HUES48 (cell line): ENCODE measurements at regions not wholly inside any gene's neighbourhood (a gene's known extent, or its start where the extent isn't known, plus 50 kb on each side); places are given as distances from the start of the nearest gene placed in this dataset.

Experiments used
- H3K27ac ChIP-seq: one replicate; pipeline ENCODE4 v1.7.0; 2013; ENCODE audit warnings: low read depth, low read length, inconsistent platforms
- H3K27me3 ChIP-seq: 2 replicates; pipeline ENCODE4 v1.6.1; 2013; ENCODE audit warnings: mild to moderate bottlenecking, low read length; ENCODE audit not compliant: control insufficient read depth, insufficient read depth
- H3K36me3 ChIP-seq: 2 replicates; pipeline ENCODE4 v1.6.1; 2013; ENCODE audit warnings: low read length; ENCODE audit not compliant: control insufficient read depth, insufficient read depth
- H3K4me1 ChIP-seq: 2 replicates; pipeline ENCODE4 v1.6.1; 2013; ENCODE audit warnings: mild to moderate bottlenecking, low read length; ENCODE audit not compliant: control insufficient read depth, insufficient read depth
- H3K4me3 ChIP-seq: 2 replicates; pipeline ENCODE4 v1.5.1; 2013; ENCODE audit warnings: mild to moderate bottlenecking, low read depth, low read length
- H3K9ac ChIP-seq: 2 replicates; pipeline ENCODE4 v1.6.1; 2013; ENCODE audit warnings: mild to moderate bottlenecking, low read depth, low read length, moderate library complexity
- H3K9me3 ChIP-seq: 2 replicates; pipeline ENCODE4 v1.6.1; 2013; ENCODE audit warnings: low read length; ENCODE audit not compliant: control insufficient read depth, insufficient read depth

GRCh38 chr11:37390576-37391083 lies 792.6 kb upstream of the RAG2 start:
- H3K9ac ChIP-seq, result no peak overlapping the region
- no peak overlapping the region for H3K27ac ChIP-seq
- H3K9me3 ChIP-seq, result peaks cover 26% of the 10 kb centered on the region
- H3K4me1 ChIP-seq, result no peaks in the 10 kb centered on the region
- H3K36me3 ChIP-seq, result no peaks in the 10 kb centered on the region
- H3K4me3 ChIP-seq, result no peak overlapping the region
- H3K27me3 ChIP-seq, result no peaks in the 10 kb centered on the region

- Histone ChIP-seq H3K36me3 (no peaks in the 10 kb centered on the region), H3K27me3 (no peaks in the 10 kb centered on the region), H3K9me3 (peaks cover 10% of the 10 kb centered on the region; the same call in 1 of the 2 replicates), H3K4me3 (no peak overlapping the region), H3K4me1 (no peaks in the 10 kb centered on the region), H3K9ac (no peak overlapping the region), H3K27ac (no peak overlapping the region)
Measured at GRCh38 chr11:37378958-37379357, 780.9 kb upstream of the RAG2 start.

GRCh38 chr11:37372667-37373066 lies 774.6 kb upstream of the RAG2 start:
- peaks cover 10% of the 10 kb centered on the region; the same call in 1 of the 2 replicates for H3K9me3 ChIP-seq
- no peak overlapping the region for H3K4me3 ChIP-seq
- H3K9ac ChIP-seq, result no peak overlapping the region
- no peaks in the 10 kb centered on the region for H3K4me1 ChIP-seq
- H3K36me3 ChIP-seq, result no peaks in the 10 kb centered on the region
- no peak overlapping the region for H3K27ac ChIP-seq
- H3K27me3 ChIP-seq, result no peaks in the 10 kb centered on the region

- no peaks in the 10 kb centered on the region for H3K36me3 ChIP-seq
- H3K4me1 ChIP-seq, result no peaks in the 10 kb centered on the region
- H3K27me3 ChIP-seq, result no peaks in the 10 kb centered on the region
- H3K4me3 ChIP-seq, result no peak overlapping the region
- H3K9ac ChIP-seq, result no peak overlapping the region
- 0 out of 2 replicates have a peak, but pooled peaks cover under 1% of the 10 kb centered on the region for H3K9me3 ChIP-seq
- H3K27ac ChIP-seq, result no peak overlapping the region
Measured at GRCh38 chr11:37371346-37371970, 773.4 kb upstream of the RAG2 start.

GRCh38 chr11:37370817-37371216 lies 772.8 kb upstream of the RAG2 start:
- Histone ChIP-seq H3K4me3 (no peak overlapping the region), H3K9me3 (no peaks in the 10 kb centered on the region), H3K27me3 (no peaks in the 10 kb centered on the region), H3K27ac (no peak overlapping the region), H3K4me1 (no peaks in the 10 kb centered on the region), H3K36me3 (no peaks in the 10 kb centered on the region), H3K9ac (no peak overlapping the region)

GRCh38 chr11:37364246-37364839 lies 766.3 kb upstream of the RAG2 start:
- Histone ChIP-seq H3K9ac (no peak overlapping the region), H3K4me3 (no peak overlapping the region), H3K36me3 (no peaks in the 10 kb centered on the region), H3K27ac (no peak overlapping the region), H3K9me3 (peaks cover 2% of the 10 kb centered on the region; the same call in 1 of the 2 replicates), H3K27me3 (no peaks in the 10 kb centered on the region), H3K4me1 (no peaks in the 10 kb centered on the region)

- Histone ChIP-seq H3K4me1 (no peaks in the 10 kb centered on the region), H3K27ac (no peak overlapping the region), H3K4me3 (no peak overlapping the region), H3K9me3 (peaks cover 19% of the 10 kb centered on the region), H3K27me3 (no peaks in the 10 kb centered on the region), H3K9ac (no peak overlapping the region), H3K36me3 (no peaks in the 10 kb centered on the region)
Measured at GRCh38 chr11:37353192-37353591, 755.2 kb upstream of the RAG2 start.

- H3K27me3 ChIP-seq, result no peaks in the 10 kb centered on the region
- H3K36me3 ChIP-seq, result no peaks in the 10 kb centered on the region
- H3K4me3 ChIP-seq, result no peak overlapping the region
- H3K9ac ChIP-seq, result no peak overlapping the region
- peaks cover 19% of the 10 kb centered on the region for H3K9me3 ChIP-seq
- H3K4me1 ChIP-seq, result no peaks in the 10 kb centered on the region
- H3K27ac ChIP-seq, result no peak overlapping the region
Measured at GRCh38 chr11:37352485-37352884, 754.4 kb upstream of the RAG2 start.

- Histone ChIP-seq H3K4me3 (no peak overlapping the region), H3K36me3 (no peaks in the 10 kb centered on the region), H3K27ac (no peak overlapping the region), H3K4me1 (no peaks in the 10 kb centered on the region), H3K9me3 (peaks cover under 1% of the 10 kb centered on the region; the same call in 1 of the 2 replicates), H3K9ac (no peak overlapping the region), H3K27me3 (no peaks in the 10 kb centered on the region)
Measured at GRCh38 chr11:37343290-37343689, 745.3 kb upstream of the RAG2 start.

GRCh38 chr11:37336401-37336800 lies 738.4 kb upstream of the RAG2 start:
- Histone ChIP-seq H3K9me3 (no peaks in the 10 kb centered on the region), H3K27me3 (no peaks in the 10 kb centered on the region), H3K9ac (no peak overlapping the region), H3K4me3 (no peak overlapping the region), H3K4me1 (no peaks in the 10 kb centered on the region), H3K36me3 (no peaks in the 10 kb centered on the region), H3K27ac (no peak overlapping the region)

- Histone ChIP-seq H3K27me3 (no peaks in the 10 kb centered on the region), H3K4me3 (no peak overlapping the region), H3K9ac (no peak overlapping the region), H3K27ac (no peak overlapping the region), H3K9me3 (no peaks in the 10 kb centered on the region), H3K4me1 (no peaks in the 10 kb centered on the region), H3K36me3 (no peaks in the 10 kb centered on the region)
Measured at GRCh38 chr11:37333345-37333744, 735.3 kb upstream of the RAG2 start.
